Breast epithelium (tissue), 3 donors: ENCODE measurements at regions not wholly inside any gene's neighbourhood (a gene's known extent, or its start where the extent isn't known, plus 50 kb on each side); places are given as distances from the start of the nearest gene placed in this dataset.

Experiments used
- CTCF ChIP-seq, 3 donors: fragments of 450-650 bp; IDR thresholded peaks; one replicate each; pipeline ENCODE4 v1.5.1; 2016 to 2017; ENCODE audit warnings: antibody characterized with exemption in 3 of 3, mild to moderate bottlenecking in 3 of 3, moderate library complexity in 3 of 3
- POLR2AphosphoS5 ChIP-seq, 3 donors: sonication (generic); formaldehyde crosslinking; IDR thresholded peaks; one replicate each; pipeline ENCODE4 v1.6.1; 2017; ENCODE audit warnings: antibody characterized with exemption in 3 of 3

DNA sequence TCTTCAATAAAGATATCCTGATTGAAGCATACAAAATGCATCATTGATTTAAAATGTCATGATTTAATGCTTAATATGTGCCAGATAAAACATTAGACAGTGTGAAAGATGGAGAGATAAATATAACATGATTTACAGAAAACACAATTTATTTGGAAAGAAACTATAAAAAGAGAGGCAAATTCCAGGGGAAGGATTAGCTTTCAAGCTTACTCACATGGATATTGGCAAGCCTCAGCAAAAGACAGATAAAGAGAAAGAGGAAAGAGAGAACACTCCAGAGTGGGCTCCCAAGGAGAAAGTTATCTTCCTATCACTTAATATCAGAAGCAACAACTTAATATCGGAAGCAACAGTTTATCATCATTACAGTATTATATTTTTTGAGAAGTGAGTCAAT, 1036.5 kb downstream of the SQOR start:
- TF ChIP-seq CTCF (IDR thresholded peaks at IDR 0.05) (no peak), POLR2AphosphoS5 (IDR thresholded peaks at IDR 0.05) (no peak)
